HG02571 (cell line): ENCODE measurements at regions not wholly inside any gene's neighbourhood (a gene's known extent, or its start where the extent isn't known, plus 50 kb on each side); places are given as distances from the start of the nearest gene placed in this dataset.

Experiments used
- ATAC-seq: cut with Tn5 transposase; IDR thresholded peaks from one replicate; pipeline ENCODE4 v1.9.1; 2021; ENCODE audit warnings: mild to moderate bottlenecking, moderate library complexity; ENCODE audit not compliant: unreplicated experiment

DNA sequence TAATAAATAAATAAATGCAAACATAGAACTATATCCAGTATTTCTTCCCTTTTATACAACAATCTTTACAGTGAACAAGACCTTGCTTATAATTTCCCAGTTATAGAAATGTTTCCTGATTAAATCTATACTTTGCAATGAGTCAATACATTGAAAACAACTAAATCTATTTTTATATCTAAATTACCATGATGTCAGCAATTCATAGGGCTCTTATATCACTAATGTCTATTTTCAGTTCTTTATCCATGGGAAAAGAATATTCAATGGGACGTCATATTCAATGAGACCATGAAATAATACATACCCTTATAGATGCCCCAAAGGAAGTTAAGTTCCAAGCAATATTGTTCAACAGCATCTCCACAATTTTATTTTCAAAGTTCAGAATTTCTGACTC lies 359.9 kb downstream of the CASP12 start:
- ATAC-seq, result no peak

DNA sequence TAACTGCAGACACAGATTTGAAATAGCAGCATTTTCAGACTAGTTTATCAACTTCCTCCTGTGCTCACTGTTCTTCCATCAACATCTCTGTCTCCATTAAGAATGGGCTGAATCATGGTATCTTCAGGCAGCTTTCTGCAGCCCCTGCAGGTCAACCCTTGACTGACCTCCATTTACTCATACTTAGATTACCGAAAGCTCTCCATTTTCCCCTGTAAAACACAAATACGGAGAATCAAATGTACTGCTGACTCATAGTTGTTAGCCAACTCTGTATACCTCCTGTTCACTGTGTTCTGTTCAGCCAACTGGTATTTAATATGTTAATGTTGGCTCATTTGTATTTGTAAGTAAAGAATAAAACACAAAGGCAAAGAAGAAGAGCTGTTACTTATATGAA lies 364.0 kb downstream of the CASP12 start:
- no peak for ATAC-seq

DNA sequence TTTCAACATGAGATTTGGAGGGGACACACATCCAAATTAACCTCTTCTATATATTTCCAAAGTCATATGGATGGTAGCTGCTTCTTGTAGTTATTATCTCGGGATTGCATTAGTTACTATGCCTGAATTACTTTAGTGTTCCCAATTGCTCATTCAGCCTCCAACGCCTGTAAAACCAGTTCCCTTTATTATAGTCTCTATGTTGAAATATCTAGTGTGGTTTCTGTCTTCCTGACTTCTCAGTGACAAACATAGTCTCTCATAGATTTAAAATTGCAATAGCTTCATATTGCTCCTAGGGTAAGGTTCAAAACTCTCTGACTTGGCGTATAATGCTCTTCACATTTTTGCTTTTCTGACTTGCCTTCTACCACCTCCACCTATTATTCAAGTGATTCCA lies 366.4 kb downstream of the CASP12 start:
- ATAC-seq, result no peak

DNA sequence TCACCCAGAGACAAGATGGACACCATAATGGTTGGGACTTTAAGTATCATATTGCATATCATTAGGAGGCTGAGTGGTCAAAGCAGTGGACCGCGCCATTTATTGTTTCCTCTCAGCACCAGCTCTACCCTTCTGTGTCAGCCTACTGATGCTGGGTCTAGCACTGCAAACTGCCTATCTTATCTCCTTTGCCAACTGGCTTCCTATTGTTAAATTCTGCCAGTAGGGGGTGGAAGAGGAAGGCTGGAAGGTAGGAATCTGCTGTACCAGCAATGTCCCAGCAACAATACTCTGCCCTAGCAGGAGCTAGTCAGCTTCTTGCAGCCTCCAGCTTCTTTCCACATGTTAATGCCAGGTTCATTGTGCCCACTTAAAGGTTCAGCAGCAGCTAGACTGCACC lies 367.1 kb upstream of the PDGFD start:
- ATAC-seq, result no peak

DNA sequence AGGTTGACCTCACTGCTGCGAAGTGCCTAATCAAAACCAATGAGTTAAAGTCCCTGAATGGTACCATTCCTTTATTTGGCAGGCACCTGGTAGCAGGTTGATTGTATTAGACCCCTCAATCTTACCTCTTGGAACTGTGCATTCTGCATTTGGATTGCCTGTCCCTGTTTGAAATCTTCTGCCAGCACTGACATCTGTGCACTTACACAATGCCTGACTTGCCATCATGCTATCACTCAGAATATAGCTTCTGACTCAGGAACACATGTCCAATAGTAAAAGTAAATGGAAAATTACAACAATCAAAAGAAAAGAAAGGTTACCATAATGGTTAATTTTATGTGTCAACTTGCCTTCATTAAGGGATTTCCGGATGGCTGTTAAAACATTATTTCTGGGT lies 366.0 kb upstream of the PDGFD start:
- no peak for ATAC-seq

DNA sequence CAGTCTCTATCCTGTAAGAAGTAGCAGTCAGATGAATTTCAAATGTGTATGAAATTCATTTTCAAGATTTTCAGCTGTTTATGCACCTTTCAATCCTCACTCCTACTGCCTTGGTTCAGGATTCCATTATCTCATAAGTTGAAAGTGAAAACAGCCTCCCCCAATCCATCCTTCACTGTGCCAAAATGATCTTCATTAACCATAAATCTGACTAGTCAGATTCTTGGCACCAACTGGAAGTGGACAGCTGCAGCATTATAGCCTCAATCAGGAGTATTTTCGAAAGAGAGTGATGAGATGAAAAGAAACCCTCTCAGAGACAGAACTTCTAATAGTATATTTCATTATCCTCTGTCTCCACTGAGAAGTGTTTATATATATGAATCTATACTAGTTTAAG lies 365.3 kb upstream of the PDGFD start:
- no peak for ATAC-seq

DNA sequence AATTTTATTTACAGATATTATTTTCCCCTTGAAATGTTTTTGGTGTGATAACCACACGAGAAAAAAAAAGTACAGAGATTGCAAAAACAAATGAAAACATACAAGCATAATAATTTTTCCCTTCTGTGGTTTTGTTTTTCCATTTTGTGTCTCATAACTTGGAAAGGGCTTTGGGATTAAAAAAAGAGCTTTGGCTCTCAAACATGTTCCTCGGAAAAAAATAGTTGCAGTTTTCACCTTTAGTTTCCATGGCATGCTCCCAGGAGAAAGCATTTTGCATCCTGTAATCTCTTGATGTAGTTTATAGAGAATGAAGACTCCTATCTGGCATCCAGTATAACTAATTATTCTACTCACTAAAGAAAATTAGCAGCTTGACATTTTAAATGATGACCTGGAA lies 362.1 kb upstream of the PDGFD start:
- no peak for ATAC-seq

DNA sequence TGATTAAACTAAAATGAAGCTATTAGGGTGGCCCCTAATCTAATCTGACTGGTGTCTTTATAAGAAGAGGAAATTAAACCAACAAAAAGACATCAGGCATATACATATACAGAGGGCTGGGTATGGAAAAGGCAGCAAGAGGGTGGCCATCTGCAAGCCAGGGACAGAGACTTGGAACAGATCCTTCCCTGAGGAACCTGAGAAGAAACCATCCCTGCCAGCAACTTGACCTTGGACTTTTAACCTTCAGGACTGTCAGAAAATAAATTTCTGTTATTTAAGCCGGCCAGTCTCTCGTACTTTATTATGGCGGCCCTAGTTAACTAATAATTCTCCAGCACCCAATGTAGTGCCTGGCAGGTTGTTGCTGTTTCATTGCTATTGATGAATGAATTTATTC lies 361.5 kb upstream of the PDGFD start:
- ATAC-seq, result no peak

DNA sequence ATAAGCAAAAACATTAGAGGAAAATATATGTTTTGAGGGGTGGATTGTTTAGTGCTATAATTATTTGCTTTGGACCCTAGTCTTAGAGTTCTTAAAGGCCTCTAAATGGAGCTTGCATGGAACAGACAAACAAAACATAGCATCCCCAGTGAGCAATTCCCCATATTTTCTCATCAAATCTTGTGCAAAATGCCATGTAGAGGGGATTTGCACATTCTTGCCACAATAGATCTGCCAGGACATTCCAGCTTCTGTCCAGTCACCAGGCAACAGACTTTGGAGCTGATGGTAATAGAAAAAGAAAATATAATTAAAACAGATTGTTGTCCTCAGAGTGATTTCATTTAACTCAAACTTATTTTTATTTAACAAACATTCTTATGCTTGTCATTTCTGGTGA lies 360.3 kb upstream of the PDGFD start:
- ATAC-seq, result no peak

DNA sequence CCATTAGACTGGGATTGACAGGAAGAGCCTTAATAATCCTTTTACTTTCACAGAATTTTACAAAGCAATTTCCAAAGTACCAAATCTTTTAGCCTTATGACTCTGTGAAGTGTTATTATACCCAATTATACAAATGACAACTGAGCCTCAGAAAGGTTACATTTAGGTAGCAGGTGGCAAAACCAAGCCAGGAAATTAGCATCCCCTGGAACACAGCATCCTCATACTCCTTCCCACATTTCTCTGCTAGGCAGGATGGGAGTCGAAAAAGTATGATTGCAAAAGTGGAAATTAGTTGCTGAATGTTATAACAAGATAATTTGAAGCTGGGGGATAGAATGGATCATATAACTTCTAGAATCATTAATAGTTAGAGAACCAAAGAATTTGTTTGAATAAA lies 359.7 kb upstream of the PDGFD start:
- ATAC-seq, result no peak

DNA sequence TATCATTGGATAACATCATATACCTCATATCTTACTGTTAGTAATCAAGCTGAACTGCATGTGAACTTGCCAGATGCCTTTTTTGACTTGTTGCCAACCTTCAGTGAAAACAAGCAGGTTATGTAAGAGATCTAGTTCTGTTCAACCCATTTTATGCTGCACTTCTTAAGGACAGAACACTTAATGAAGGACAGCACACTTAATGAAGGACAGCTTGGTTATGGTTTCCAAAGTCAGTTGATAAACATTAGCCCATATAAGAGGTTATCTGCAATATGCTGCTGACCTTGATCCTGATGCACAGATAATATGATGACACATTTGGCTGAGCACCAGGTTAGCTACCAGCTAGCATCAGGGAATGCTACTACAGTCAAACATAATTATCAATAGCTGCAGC lies 358.7 kb upstream of the PDGFD start:
- ATAC-seq, result no peak

DNA sequence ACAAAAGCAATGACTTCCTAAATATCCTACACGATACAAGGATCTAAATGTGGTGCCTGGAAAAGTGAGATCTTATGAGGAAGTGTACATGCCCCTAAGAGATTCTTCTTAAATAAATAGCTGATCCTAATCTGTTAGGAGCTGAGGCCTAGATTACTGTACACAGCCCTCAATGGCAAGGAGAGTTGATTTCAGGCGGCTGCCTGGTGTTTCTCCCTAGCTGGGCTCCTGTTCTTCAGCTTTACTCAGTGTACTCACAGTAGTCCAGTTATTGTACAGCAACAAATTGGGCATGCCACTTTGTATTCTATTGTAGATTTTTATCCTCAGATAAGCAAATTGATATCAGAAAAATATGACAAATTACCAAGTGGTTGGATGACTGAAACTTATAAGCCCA lies 358.2 kb upstream of the PDGFD start:
- ATAC-seq, result no peak

DNA sequence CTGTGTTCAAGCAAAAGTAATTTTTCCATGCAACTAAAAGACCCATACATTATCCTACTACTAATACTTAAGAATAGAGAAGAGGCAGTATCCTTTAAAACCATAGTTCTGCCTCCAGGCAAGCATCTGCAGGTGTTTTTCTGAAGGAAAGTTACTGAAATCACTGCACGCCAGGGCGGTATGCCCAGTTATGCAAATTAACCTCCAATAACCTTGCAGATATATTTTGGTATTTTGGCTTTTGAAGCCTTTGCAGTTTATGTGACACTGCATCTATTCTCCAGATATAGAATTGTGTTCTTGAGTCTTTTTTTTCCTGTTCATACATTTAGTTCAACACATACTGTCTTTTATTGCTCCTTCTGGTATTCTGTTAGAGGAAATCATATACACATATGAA lies 346.2 kb upstream of the PDGFD start:
- no peak for ATAC-seq

DNA sequence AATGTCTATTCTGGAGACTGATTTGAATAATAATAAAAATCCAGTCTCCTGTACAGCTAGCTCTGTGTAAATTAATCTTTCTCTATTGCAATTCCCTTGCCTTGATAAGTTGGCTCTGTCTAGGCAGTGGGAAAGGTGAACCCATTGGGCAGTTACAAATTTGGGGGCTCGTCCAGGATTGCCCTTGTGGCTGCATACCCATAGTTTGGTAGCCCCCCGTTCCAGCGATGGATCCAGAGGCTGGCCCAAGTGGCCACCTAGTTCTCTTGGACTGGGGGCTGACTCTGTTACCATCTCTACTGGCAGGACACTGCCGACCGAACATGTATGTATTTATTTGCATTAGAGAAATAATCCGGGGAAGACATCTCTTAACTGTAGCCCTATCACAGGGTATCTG lies 326.2 kb upstream of the PDGFD start:
- no peak for ATAC-seq

DNA sequence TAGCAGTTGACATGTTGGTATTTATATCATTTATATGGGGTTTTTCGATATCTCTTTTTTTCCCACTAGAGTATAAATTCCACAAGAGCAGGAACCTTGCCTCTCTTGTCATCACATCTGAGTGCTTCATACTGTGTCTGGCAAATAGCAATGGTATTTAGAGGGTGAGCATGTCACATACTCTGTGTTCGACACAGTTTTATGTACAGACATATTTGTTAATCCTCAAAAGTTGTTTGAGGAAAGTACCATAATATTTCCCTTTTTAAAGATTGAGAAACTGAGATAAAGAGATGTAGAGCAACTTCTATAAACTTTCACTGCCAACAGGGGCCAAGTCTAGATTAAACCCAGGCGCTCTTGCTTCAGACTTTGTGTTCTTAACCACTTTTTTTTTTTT lies 324.6 kb upstream of the PDGFD start:
- ATAC-seq, result no peak

DNA sequence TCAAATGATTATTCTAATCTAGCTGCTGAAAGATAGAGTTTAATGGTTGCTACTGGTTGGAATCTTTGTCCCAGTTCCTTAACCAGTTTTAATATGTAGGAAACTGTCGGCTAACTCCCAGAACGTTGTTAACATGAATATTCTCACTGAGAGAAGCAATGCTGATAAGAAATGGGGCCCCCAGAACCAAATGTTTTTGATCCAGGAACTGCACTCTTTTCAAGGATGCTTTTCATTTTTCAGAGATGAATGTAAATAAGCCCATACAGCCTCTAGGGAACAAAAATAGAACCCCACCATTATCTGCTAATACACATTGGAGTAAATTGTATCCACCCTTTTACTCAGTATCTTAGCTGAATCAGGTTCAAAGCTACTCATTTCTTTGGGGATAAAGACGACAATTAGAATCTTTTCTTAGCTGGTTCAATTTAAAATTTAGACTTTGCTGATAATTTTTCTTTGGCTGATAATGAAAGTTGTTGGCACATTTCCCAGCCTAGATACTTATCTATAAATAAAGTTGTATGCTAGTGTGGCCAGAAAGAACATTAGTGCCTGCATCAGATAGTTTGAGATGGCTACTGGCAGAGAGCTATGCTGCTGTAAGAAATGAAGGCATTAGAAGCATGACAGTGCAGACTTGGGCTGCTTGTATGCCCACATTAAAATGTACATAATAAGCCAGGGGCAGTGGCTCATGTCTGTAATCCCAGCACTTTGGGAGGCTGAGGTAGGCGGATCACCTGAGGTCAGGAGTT lies 323.3 kb upstream of the PDGFD start:
- ATAC-seq, result no peak

DNA sequence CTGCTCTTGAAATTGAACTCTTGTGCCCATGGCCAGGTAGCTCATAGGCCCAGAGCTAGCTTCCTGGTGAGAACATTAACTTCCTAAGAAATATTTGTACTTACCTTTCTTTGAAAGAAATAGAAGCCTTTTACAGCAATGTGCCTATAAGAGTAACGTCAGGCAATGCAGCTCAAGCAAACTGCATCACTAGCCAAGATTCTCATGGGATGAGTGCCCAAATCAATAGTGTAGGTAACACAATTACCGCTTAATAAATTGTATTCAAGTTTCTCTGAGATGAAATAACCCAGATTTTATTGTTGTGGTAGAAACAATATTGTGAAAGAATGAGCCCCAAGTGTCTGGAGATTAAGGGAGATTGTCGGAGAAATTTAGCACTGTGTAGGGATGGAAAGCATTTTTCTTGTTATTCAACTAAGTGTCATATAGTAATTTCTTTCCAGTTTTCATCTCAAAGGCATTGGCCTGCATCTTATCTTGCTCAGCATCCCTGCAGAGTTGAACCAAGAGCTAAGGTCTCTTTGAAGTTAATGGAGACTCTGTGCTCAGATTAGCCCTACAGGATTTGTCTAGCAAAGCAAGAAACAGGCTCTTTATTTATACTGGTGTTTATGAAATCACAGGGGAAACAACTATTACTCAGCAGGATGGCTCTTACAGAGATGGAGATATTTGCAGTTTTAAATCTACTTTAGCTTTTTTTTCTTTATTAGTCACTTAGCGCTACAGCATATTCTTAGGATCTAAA lies 321.0 kb upstream of the PDGFD start:
- ATAC-seq, result no peak

DNA sequence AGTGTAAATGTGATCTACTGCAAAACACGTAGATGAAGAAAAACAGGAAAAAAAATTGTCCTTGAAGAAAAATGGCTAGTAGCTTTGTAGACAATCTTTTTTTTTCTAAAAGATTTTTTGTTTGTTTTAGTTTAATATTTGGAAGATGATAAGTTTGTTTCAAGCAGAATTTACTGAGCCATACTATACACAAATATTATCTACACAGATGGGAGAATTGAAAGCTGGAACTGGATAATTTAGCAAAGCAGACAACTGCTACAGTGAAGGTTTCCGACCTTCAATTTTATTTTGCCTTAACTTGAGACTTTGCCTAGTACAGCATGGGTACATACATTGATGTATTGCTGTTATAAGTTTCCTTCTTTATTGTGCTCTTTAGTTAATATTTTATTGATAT lies 313.0 kb upstream of the PDGFD start:
- no peak for ATAC-seq

DNA sequence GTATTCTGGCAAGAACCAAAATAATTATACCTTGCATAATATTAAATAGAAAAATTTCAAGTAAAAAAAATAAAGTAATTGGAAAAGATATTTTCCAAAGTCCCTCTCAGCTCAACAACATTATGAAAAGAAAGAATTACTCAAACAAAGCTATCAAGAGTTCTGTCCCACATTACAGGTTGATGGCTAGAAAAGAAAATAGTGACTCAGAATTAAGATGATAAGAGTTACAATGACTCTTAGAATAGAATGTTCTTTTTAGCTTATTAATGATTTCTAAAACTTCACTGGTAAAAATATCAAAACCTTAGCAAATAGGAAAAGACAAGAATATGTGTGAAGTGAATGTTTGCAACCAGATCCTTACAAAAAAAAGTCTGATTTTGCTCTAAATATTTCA lies 312.5 kb upstream of the PDGFD start:
- no peak for ATAC-seq

DNA sequence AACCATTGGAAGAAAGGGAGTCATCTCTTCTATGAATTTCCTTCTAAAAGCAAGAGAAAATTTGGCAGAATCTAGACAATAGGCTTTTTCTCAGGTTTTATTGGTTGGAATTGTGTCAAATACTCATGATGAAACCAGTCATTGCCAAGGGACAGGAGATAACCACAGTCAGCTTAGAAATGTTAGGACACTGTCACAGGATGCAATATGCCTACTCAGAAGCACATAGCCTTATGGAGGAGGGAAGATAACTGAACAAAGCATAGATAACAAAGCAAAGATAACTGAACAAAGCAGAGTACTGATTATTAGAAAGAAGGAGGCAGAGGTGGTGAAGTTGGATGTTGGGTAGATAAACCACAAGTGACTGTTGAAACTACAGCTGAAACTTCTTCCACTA lies 303.5 kb upstream of the PDGFD start:
- no peak for ATAC-seq

DNA sequence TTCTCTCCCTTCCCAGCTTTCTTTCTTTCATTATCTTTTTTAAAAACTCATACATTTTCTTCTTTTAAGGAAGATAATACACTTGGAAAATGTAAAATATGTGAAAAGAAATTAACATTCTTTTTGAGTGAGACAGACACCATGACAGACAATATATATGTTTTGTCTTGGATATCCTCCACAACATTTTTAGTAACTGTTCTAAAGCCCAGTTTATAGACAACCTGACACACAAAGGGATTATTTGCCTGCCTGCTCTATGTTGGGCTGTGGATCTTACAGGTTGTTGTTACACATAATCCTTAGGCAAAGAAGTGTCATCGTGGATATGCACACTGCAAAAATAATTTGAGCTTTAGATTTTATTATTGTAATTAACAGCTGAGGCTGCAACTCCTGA lies 301.4 kb upstream of the PDGFD start:
- no peak for ATAC-seq

DNA sequence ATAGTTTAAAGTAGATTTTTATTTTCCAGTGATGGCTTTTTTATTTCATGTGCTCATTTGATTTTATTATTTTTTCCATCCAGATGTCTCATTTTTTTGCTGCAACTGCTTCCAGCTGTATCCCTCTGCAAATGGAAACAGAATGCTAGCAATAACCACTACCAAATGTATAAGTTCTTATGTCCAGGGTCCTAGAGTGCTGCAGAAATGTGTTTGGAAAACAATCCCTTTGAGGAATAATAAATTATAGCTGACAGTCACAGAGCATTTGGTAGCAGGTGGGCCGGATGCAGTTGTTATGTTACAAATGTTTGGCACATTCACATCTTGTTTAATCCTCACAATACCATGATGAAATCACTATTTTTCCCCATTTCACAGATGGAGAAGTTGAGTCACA lies 300.7 kb upstream of the PDGFD start:
- ATAC-seq, result no peak

DNA sequence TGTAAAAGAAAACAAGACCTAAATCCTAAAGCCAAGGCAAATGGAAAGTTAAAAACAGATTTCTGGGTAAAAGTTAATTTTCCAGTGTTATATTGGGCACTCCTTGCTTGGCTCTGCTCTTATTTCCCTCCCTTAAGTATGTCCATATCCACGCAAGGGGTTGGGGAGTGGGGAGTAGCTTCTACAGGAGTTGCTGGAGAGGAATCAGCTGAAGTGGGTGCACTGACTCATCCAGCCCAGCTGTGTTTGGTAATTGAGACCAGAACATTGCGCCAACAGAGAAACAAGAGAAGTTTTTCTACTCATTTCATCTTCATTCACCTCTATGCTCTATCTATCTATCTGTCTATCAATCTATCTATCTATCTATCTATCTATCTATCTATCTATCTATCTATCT lies 298.4 kb upstream of the PDGFD start:
- ATAC-seq, result no peak
